Transverse colon (tissue), 4 donors: ENCODE measurements at regions not wholly inside any gene's neighbourhood (a gene's known extent, or its start where the extent isn't known, plus 50 kb on each side); places are given as distances from the start of the nearest gene placed in this dataset.

Experiments used
- DNase-seq: peaks from one replicate; pipeline ENCODE4 v3.0.0-alpha.2; 2019
- H3K27ac ChIP-seq, 4 donors: fragments of 200-600 bp; sonication (generic); 2 replicates each; pipeline ENCODE4 v1.5.1; 2016 to 2018; ENCODE audit warnings: inconsistent platforms in 4 of 4
- H3K27me3 ChIP-seq: fragments of 200-600 bp; sonication (generic); 2 replicates; pipeline ENCODE4 v1.5.1; 2017; ENCODE audit warnings: inconsistent platforms
- H3K36me3 ChIP-seq, 4 donors: fragments of 200-600 bp; sonication (generic); 2 replicates each; pipeline ENCODE4 v1.5.1; 2017 to 2019; ENCODE audit warnings: inconsistent platforms in 4 of 4
- H3K4me1 ChIP-seq, 4 donors: fragments of 200-600 bp; sonication (generic); 2 replicates each; pipeline ENCODE4 v1.5.1; 2017 to 2020; ENCODE audit warnings: inconsistent platforms in 4 of 4
- H3K4me3 ChIP-seq, 4 donors: fragments of 200-600 bp; sonication (generic); 1 replicate in 1 of 4; 2 replicates in 3 of 4; pipeline versions ENCODE4 v1.5.1 to v1.6.1; 2017 to 2019; ENCODE audit warnings: inconsistent platforms in 4 of 4
- H3K9me3 ChIP-seq, 2 donors: fragments of 200-600 bp; sonication (generic); 2 replicates each; pipeline ENCODE4 v1.5.1; 2017 to 2019; ENCODE audit warnings: inconsistent platforms in 2 of 2
- EP300 ChIP-seq: sonication (generic); formaldehyde crosslinking; IDR thresholded peaks from one replicate; pipeline ENCODE4 v1.6.1; 2017; ENCODE audit warnings: antibody characterized with exemption, low read depth
- POLR2A ChIP-seq: fragments of 450-650 bp; IDR thresholded peaks from one replicate; pipeline ENCODE4 v1.6.1; 2016; ENCODE audit warnings: antibody characterized with exemption, mild to moderate bottlenecking, moderate library complexity
- POLR2AphosphoS5 ChIP-seq, 3 donors: sonication (generic); formaldehyde crosslinking; IDR thresholded peaks; one replicate each; pipeline ENCODE4 v1.6.1; 2016; ENCODE audit warnings: antibody characterized with exemption in 3 of 3
- WGBS, 2 donors: methylation state at CpG; one replicate each; pipeline ENCODE4 v1.1.5; 2018; ENCODE audit warnings: low coverage in 1 of 2; 5-methylcytosine and 5-hydroxymethylcytosine counted together
- in situ Hi-C, 4 donors: fragments of 200-750 bp; cut with MboI; loops; one replicate each; pipeline versions ENCODE4 v1.15.0 to v1.15.1; 2017; ENCODE audit warnings: low sequenced_read_pairs in 3 of 4, low pct_ligation_motif_present in 1 of 4, low pct_unique_long_range_greater_than_20kb in 1 of 4
- intact Hi-C: fragments of 100-400 bp; cut with DNase I; formaldehyde crosslinking; loops from one replicate; pipeline ENCODE4 v1.15.1; 2023; ENCODE audit warnings: low total_unique reads
- TF ChIP-seq, protein P1 (sequence below), 5 experiments: fragments of 200-600 bp in 3 of 5; fragments of 450-650 bp in 2 of 5; sonication (generic) in 3 of 5; IDR thresholded peaks; 1 replicate in 2 of 5; 2 replicates in 3 of 5; pipeline ENCODE4 v1.5.1; 2016 to 2017; ENCODE audit warnings: antibody characterized with exemption in 5 of 5, inconsistent platforms in 3 of 5, mild to moderate bottlenecking in 2 of 5, moderate library complexity in 1 of 5

DNA sequence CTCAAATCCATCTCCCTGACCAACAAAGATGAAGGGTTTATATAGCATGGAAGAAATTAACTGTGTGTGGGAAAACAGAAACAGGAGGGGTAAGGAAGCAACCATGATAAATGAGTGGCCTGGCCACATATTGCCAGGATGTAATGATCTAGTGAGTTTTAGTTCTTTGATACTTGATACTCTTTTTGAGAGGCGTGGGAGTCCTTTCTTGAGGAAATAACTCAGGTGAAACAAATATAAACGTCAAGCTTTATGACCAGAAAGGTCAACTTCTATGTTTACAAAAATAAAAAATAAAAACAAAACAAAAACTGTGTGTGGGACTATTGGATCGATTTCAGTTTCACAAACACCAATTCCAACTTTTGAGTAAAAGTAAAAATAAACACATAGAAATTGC is 860.8 kb upstream of the B3GALT2 start:
- no peak overlapping the region for H3K27ac ChIP-seq
- intact Hi-C loops = no loop called here
- no peaks in the 10 kb centered on the region for H3K36me3 ChIP-seq
- 52 to 80% methylated on average over 3 of the region's 3 CpGs for WGBS, 2 donors
- H3K4me1 ChIP-seq = no peaks in the 10 kb centered on the region
- no peaks in the 10 kb centered on the region for H3K27me3 ChIP-seq
- no peak overlapping the region for H3K4me3 ChIP-seq
- no peak for DNase-seq
- in situ Hi-C loops = no loop called here
- no peaks in the 10 kb centered on the region for H3K9me3 ChIP-seq
- no peak for TF ChIP-seq POLR2AphosphoS5 (IDR thresholded peaks at IDR 0.05)
- TF ChIP-seq, protein P1, sequence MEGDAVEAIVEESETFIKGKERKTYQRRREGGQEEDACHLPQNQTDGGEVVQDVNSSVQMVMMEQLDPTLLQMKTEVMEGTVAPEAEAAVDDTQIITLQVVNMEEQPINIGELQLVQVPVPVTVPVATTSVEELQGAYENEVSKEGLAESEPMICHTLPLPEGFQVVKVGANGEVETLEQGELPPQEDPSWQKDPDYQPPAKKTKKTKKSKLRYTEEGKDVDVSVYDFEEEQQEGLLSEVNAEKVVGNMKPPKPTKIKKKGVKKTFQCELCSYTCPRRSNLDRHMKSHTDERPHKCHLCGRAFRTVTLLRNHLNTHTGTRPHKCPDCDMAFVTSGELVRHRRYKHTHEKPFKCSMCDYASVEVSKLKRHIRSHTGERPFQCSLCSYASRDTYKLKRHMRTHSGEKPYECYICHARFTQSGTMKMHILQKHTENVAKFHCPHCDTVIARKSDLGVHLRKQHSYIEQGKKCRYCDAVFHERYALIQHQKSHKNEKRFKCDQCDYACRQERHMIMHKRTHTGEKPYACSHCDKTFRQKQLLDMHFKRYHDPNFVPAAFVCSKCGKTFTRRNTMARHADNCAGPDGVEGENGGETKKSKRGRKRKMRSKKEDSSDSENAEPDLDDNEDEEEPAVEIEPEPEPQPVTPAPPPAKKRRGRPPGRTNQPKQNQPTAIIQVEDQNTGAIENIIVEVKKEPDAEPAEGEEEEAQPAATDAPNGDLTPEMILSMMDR (IDR thresholded peaks at IDR 0.05) = no peak
- no peak for TF ChIP-seq POLR2A
- TF ChIP-seq EP300 = no peak

DNA sequence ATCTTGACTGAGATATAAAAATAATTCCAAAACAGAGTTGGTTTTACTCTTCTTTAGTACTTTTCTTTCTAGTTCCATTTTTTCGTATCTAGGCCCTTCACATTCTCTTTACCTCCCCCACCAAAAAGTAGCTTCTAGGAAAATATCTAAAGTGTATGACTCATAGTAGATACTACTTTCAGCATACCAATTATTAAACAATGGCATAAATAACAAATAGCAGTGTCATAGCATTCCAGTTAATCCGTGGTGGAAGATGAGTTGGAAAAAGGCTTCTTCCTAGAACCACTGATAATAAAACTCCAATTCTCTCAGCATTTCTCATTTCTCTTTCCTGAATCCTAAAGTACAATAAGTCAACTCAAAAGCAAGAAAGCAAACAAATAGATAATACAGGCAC is 859.0 kb upstream of the B3GALT2 start:
- 67 to 78% methylated on average over 2 of the region's 2 CpGs for WGBS, 2 donors
- no peak for TF ChIP-seq POLR2A
- no peak for TF ChIP-seq POLR2AphosphoS5 (IDR thresholded peaks at IDR 0.05)
- TF ChIP-seq, protein P1 (IDR thresholded peaks at IDR 0.05) = no peak
- no peak for TF ChIP-seq EP300
- Histone ChIP-seq H3K36me3 (no peaks in the 10 kb centered on the region), H3K27me3 (no peaks in the 10 kb centered on the region), H3K9me3 (no peaks in the 10 kb centered on the region), H3K4me3 (no peak overlapping the region), H3K4me1 (no peaks in the 10 kb centered on the region), H3K27ac (no peak overlapping the region)
- DNase-seq = no peak
- intact Hi-C loops (no loop called here), in situ Hi-C loops (no loop called here)

DNA sequence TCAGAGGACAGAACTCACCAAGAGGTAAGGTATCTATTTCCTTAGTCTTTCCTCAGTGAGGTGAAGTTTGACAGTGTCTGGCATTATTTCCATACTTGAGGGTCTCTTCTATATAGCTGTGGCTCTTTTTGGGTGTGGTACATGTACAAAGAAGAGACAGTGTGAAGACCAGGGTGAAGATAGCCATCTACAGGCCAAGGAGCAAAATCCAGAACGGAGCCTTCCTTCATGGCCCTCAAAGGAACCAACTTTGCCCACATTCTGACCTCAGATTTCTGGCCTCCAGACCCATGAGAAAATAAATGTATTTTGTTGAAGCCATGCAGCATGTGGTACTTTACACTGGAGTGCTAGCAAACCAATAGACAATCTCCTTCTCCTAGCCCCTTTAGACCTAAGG is 858.5 kb upstream of the B3GALT2 start:
- in situ Hi-C loops (no loop called here), intact Hi-C loops (no loop called here)
- Histone ChIP-seq H3K27me3 (no peaks in the 10 kb centered on the region), H3K4me1 (no peaks in the 10 kb centered on the region), H3K4me3 (no peak overlapping the region), H3K27ac (no peak overlapping the region), H3K36me3 (no peaks in the 10 kb centered on the region), H3K9me3 (no peaks in the 10 kb centered on the region)
- DNase-seq = no peak
- TF ChIP-seq POLR2A = no peak
- TF ChIP-seq EP300 = no peak
- TF ChIP-seq, protein P1 (IDR thresholded peaks at IDR 0.05) = no peak
- TF ChIP-seq POLR2AphosphoS5 (IDR thresholded peaks at IDR 0.05) = no peak
- 83 to 95% methylated on average over 1 of the region's 1 CpG for WGBS, 2 donors

DNA sequence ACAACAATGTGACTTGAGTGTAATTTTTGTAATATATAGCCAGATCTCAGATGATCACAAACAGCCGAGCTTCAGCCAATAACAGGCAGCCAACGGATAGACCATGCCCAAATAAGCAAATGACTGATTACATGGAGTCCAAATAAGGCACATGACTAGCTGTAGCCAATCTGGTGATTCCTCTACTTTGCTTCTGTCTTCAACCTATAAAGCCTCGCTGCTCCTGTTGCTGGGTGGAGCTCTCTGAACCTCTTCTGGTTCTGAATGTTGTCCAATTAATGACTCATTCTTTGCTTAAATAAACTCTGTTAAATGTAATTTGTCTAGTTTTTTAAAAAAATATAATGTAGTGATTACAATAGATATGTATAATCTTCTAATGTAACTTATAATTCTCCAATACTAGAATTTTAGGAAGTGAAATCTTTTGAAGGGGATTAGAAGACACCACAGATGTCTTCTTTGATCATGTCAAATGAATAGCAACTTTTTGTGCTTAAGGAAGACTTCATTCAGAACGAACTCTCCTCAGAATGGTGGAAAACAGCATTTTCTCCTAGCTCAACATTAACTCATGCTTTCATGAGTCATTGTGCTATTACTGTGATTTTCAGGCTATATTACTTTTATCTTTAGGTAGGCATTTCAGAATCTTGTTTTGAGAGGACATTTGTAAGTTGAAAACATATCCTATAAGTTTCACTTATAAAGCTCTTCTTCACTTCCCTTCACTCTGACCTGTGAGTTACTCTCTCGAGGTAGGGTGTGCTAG is 857.8 kb upstream of the B3GALT2 start:
- 58 to 73% methylated on average over 4 to 5 of the region's 5 CpGs for WGBS, 2 donors
- H3K36me3 ChIP-seq = no peaks in the 10 kb centered on the region
- in situ Hi-C loops = no loop called here
- H3K27ac ChIP-seq = no peak overlapping the region
- no peaks in the 10 kb centered on the region for H3K27me3 ChIP-seq
- TF ChIP-seq POLR2AphosphoS5 (IDR thresholded peaks at IDR 0.05) (no peak), EP300 (no peak), POLR2A (no peak)
- H3K4me1 ChIP-seq = no peaks in the 10 kb centered on the region
- H3K9me3 ChIP-seq = no peaks in the 10 kb centered on the region
- H3K4me3 ChIP-seq = no peak overlapping the region
- no peak for DNase-seq
- intact Hi-C loops = no loop called here

DNA sequence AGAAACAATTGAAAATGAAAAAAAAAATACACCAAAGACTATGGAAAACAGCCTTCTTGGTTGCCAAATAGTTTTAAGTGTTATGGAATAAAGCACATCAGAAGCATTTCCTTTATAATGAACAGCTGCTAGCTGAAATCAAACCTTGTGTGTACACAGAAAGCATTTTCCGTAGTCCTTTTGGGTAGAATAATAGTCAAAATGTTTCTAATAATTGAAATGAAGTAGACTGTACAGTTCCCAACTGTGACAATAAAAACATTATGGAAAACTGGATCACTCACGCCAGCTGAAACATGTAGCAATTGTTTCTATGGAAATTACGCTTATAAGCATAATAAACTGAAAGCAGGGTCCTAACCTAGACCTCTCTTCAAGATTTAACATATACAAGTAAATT is 856.3 kb upstream of the B3GALT2 start:
- Histone ChIP-seq H3K27ac (no peak overlapping the region), H3K9me3 (no peaks in the 10 kb centered on the region), H3K27me3 (no peaks in the 10 kb centered on the region), H3K36me3 (no peaks in the 10 kb centered on the region), H3K4me3 (no peak overlapping the region), H3K4me1 (no peaks in the 10 kb centered on the region)
- intact Hi-C loops = no loop called here
- TF ChIP-seq POLR2AphosphoS5 (IDR thresholded peaks at IDR 0.05) (no peak), POLR2A (no peak), EP300 (no peak)
- TF ChIP-seq, protein P1 (IDR thresholded peaks at IDR 0.05) = no peak
- 77 to 78% methylated on average over 3 of the region's 3 CpGs for WGBS, 2 donors
- no peak for DNase-seq
- in situ Hi-C loops = no loop called here
